Globus pallidus (tissue), 1 donor: ENCODE measurements at regions not wholly inside any gene's neighbourhood (a gene's known extent, or its start where the extent isn't known, plus 50 kb on each side); places are given as distances from the start of the nearest gene placed in this dataset.

Experiments used
- DNase-seq: peaks from one replicate; pipeline ENCODE4 v3.0.0-alpha.2; 2015; ENCODE audit warnings: low spot score

- DNase-seq, result no peak
These were observed 61.8 kb upstream of the TRPM3 start for GRCh38 chr9:71183251-71183650.

DNA sequence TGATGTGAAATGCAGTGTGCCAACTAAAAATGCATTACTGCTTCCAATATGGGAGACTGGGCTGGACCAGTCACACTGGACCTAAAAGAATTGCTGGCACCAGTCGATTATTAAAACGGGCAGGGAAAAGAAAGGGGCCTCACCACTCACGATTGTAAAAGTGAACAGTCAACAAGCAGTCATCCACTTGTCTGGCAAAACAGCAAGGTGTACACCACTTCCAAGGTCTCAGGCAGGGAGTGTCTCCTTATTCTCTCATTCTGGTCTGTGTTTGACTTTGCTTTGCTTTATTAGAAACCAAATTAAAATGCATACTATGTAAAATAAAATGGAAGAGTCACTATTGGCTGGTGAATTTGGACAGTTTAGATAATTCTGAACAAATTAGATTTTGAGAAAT, 57.8 kb upstream of the TRPM3 start:
- no peak for DNase-seq

DNA sequence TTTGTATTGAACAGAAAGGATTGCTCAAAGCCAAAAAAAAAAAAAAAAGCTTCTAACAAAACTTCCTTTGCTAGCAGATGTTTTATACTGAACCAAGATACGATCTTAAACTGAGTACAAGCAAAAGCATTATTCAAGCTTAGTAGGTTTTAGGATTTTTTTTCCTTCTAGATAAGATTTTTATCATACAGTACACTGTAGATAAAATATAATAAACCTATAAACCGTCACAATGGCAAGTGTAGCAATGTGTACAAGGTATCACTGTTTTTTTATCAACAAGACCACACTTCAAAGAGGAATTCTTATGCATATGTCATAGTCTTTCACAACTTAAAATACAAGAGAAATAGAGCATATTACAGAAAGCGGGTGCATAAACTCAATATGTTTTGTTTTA, 56.5 kb upstream of the TRPM3 start:
- DNase-seq, result no peak

GRCh38 chr9:71171517-71171916, 50.1 kb upstream of the TRPM3 start:
- DNase-seq, result no peak
